Right lobe of liver (tissue), 4 donors: ENCODE measurements at regions not wholly inside any gene's neighbourhood (a gene's known extent, or its start where the extent isn't known, plus 50 kb on each side); places are given as distances from the start of the nearest gene placed in this dataset.

ENCODE experiments used
- POLR2A ChIP-seq: fragments of 450-650 bp; IDR thresholded peaks from one replicate; pipeline ENCODE4 v1.6.1; 2017; ENCODE audit warnings: antibody characterized with exemption, mild to moderate bottlenecking
- TF ChIP-seq, protein P1 (sequence below), 4 donors: fragments of 200-600 bp in 3 of 4; fragments of 450-650 bp in 1 of 4; IDR thresholded peaks; one replicate each; pipeline versions ENCODE4 v1.5.1 to v1.8.0; 2016 to 2022; ENCODE audit warnings: antibody characterized with exemption in 4 of 4, mild to moderate bottlenecking in 2 of 4
- donor health status: DM: no; HTN: no; CAD: no.
- donor health status: DM: no; HTN: no; CAD: no.
- donor health status: DM: no; HTN: yes; CAD: no.

DNA sequence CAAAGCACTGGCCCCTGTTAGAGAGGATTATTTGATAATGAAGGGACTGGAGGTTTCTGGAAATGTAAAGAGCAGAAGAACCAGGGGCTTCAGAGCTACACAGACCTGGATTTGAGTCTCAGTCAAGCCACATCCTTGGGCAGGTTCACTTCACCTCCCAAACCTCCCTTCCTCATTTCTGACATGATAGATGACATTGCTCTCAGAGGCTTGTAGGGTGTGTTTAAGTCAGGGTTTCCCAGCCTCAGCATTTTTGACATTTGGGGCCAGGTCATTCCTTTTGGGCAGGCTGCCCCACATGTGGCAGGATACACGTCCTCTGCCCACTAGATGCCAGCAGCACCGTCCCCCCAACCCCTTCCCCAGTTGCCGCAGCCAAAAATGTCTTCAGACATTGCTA, 474.6 kb downstream of the MATN1 start:
- TF ChIP-seq, protein P1, sequence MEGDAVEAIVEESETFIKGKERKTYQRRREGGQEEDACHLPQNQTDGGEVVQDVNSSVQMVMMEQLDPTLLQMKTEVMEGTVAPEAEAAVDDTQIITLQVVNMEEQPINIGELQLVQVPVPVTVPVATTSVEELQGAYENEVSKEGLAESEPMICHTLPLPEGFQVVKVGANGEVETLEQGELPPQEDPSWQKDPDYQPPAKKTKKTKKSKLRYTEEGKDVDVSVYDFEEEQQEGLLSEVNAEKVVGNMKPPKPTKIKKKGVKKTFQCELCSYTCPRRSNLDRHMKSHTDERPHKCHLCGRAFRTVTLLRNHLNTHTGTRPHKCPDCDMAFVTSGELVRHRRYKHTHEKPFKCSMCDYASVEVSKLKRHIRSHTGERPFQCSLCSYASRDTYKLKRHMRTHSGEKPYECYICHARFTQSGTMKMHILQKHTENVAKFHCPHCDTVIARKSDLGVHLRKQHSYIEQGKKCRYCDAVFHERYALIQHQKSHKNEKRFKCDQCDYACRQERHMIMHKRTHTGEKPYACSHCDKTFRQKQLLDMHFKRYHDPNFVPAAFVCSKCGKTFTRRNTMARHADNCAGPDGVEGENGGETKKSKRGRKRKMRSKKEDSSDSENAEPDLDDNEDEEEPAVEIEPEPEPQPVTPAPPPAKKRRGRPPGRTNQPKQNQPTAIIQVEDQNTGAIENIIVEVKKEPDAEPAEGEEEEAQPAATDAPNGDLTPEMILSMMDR (IDR thresholded peaks at IDR 0.05) = no peak
- TF ChIP-seq POLR2A = no peak
